IMR-90 (cell line): ENCODE measurements at regions not wholly inside any gene's neighbourhood (a gene's known extent, or its start where the extent isn't known, plus 50 kb on each side); places are given as distances from the start of the nearest gene placed in this dataset.

Source experiments
- ATAC-seq: fragments of 200-7000 bp; cut with Tn5 transposase; 2 replicates; pipeline ENCODE4 v1.9.1; 2020; ENCODE audit warnings: low read depth, mild to moderate bottlenecking, moderate library complexity
- BruUV-seq: library from RNA; stranded (reverse); fragments of 400-500 nt; replicated peaks from 2 replicates; lab custom pipeline; 2021; lab: Mats Ljungman, UMichigan
- CTCF ChIA-PET: fragments of 300-600 bp; formaldehyde crosslinking; extraction: SDS; loops from one replicate; lab custom pipeline; 2021; ENCODE audit warnings: antibody characterized with exemption; lab: Yijun Ruan, JAX
- POLR2A ChIA-PET: fragments of 300-600 bp; sonication (Branson Sonifier 250); formaldehyde crosslinking; loops from one replicate; lab custom pipeline; 2022; ENCODE audit warnings: antibody characterized with exemption; ENCODE audit not compliant: unreplicated experiment; lab: Charles Lee
- DNase-seq: peaks from one replicate; pipeline ENCODE4 v3.0.0; 2013
- H2AFZ ChIP-seq: replicated peaks from 2 replicates; pipeline ENCODE3; 2013; ENCODE audit warnings: low read length, mild to moderate bottlenecking; ENCODE audit not compliant: poor library complexity
- H2AK5ac ChIP-seq: 2 replicates; pipeline ENCODE4 v1.6.1; 2013; ENCODE audit warnings: low read depth, low read length, inconsistent platforms
- H2AK9ac ChIP-seq: replicated peaks from 2 replicates; pipeline ENCODE3; 2013; ENCODE audit warnings: mild to moderate bottlenecking, low read depth, low read length, moderate library complexity; ENCODE audit not compliant: poor library complexity
- H2BK120ac ChIP-seq: 2 replicates; pipeline ENCODE4 v1.6.1; 2013; ENCODE audit warnings: low read depth, low read length, inconsistent platforms
- H2BK15ac ChIP-seq: 3 replicates; pipeline ENCODE4 v1.6.1; 2013; ENCODE audit warnings: low read depth, low read length, inconsistent platforms
- H2BK20ac ChIP-seq: 2 replicates; pipeline ENCODE4 v1.6.1; 2013; ENCODE audit warnings: low read depth, mild to moderate bottlenecking, inconsistent platforms, low read length, moderate library complexity
- H2BK5ac ChIP-seq: 2 replicates; pipeline ENCODE4 v1.6.1; 2013; ENCODE audit warnings: mild to moderate bottlenecking, low read depth, low read length, inconsistent platforms; ENCODE audit not compliant: poor library complexity, severe bottlenecking
- H3K14ac ChIP-seq: replicated peaks from 2 replicates; pipeline ENCODE4 v1.6.1; 2013; ENCODE audit warnings: low read depth, low read length, inconsistent platforms
- H3K18ac ChIP-seq: 2 replicates; pipeline ENCODE4 v1.6.1; 2013; ENCODE audit warnings: low read depth, low read length, control low read depth
- H3K23ac ChIP-seq: 2 replicates; pipeline ENCODE4 v1.6.1; 2013; ENCODE audit warnings: low read depth, low read length, inconsistent platforms
- H3K27ac ChIP-seq: 2 replicates; pipeline ENCODE4 v1.5.1; 2013; ENCODE audit warnings: mild to moderate bottlenecking, control low read depth, low read length; ENCODE audit not compliant: insufficient read depth
- H3K27me3 ChIP-seq: 2 replicates; pipeline ENCODE4 v1.6.1; 2013; ENCODE audit warnings: low read length; ENCODE audit not compliant: control insufficient read depth, insufficient read depth
- H3K36me3 ChIP-seq: 2 replicates; pipeline ENCODE4 v1.6.1; 2013; ENCODE audit warnings: low read length, mixed read lengths; ENCODE audit not compliant: control insufficient read depth, insufficient read depth
- H3K4ac ChIP-seq: 2 replicates; pipeline ENCODE4 v1.6.1; 2013; ENCODE audit warnings: low read depth, low read length, inconsistent platforms
- H3K4me1 ChIP-seq: 2 replicates; pipeline ENCODE4 v1.6.1; 2013; ENCODE audit warnings: low read length, mixed read lengths; ENCODE audit not compliant: control insufficient read depth, insufficient read depth
- H3K4me2 ChIP-seq: 2 replicates; pipeline ENCODE4 v1.6.1; 2013; ENCODE audit warnings: low read depth, mild to moderate bottlenecking, control low read depth, low read length, moderate library complexity
- H3K4me3 ChIP-seq: 2 replicates; pipeline ENCODE4 v1.5.1; 2013; ENCODE audit warnings: low read depth, mild to moderate bottlenecking, control low read depth, low read length, moderate library complexity; ENCODE audit not compliant: insufficient read depth
- H3K56ac ChIP-seq: 2 replicates; pipeline ENCODE4 v1.6.1; 2013; ENCODE audit warnings: low read length, inconsistent platforms; ENCODE audit not compliant: insufficient read depth; ENCODE audit errors: extremely low read depth
- H3K79me1 ChIP-seq, 2 experiments: 2 replicates each; pipeline ENCODE4 v1.6.1; 2013; ENCODE audit warnings: low read length in 2 of 2, inconsistent platforms in 1 of 2, low read depth in 1 of 2
- H3K9ac ChIP-seq: 2 replicates; pipeline ENCODE4 v1.6.1; 2013; ENCODE audit warnings: low read depth, low read length, control low read depth
- H3K9me1 ChIP-seq: 2 replicates; pipeline ENCODE4 v1.6.1; 2013; ENCODE audit warnings: low read length, inconsistent platforms; ENCODE audit not compliant: insufficient read depth
- H3K9me3 ChIP-seq: 2 replicates; pipeline ENCODE4 v1.6.1; 2013; ENCODE audit warnings: low read length; ENCODE audit not compliant: control insufficient read depth, insufficient read depth
- H4K20me1 ChIP-seq: 2 replicates; pipeline ENCODE4 v1.6.1; 2013; ENCODE audit warnings: low read length, inconsistent platforms; ENCODE audit not compliant: insufficient read depth
- H4K5ac ChIP-seq: 2 replicates; pipeline ENCODE4 v1.6.1; 2013; ENCODE audit warnings: mild to moderate bottlenecking, low read depth, low read length, control low read depth
- H4K8ac ChIP-seq, 2 experiments: 2 replicates each; pipeline ENCODE4 v1.6.1; 2013; ENCODE audit warnings: low read depth in 2 of 2, low read length in 2 of 2, control low read depth in 1 of 2, inconsistent platforms in 1 of 2
- H4K91ac ChIP-seq: 2 replicates; pipeline ENCODE4 v1.6.1; 2013; ENCODE audit warnings: low read depth, low read length, inconsistent platforms; ENCODE audit not compliant: insufficient read depth
- CTCF ChIP-seq: conservative IDR thresholded peaks from 2 replicates; pipeline ENCODE4 v1.5.1; 2012; ENCODE audit warnings: mild to moderate bottlenecking, low read depth, low read length, improper control_type of control experiment
- ELK1 ChIP-seq: fragments of 150-350 bp; IDR thresholded peaks from 2 replicates; pipeline ENCODE4 v1.6.1; 2016; ENCODE audit warnings: low read depth, mild to moderate bottlenecking, low read length, moderate library complexity, borderline replicate concordance
- FOS ChIP-seq: fragments of 150-350 bp; IDR thresholded peaks from 2 replicates; pipeline ENCODE4 v1.6.1; 2016; ENCODE audit warnings: low read depth, low read length
- MAFK ChIP-seq: IDR thresholded peaks from 2 replicates; pipeline ENCODE4 v1.6.1; 2012; ENCODE audit warnings: low read depth, low read length, improper control_type of control experiment
- MAZ ChIP-seq: IDR thresholded peaks from 2 replicates; pipeline ENCODE4 v1.6.1; 2012; ENCODE audit warnings: low read depth, mild to moderate bottlenecking, low read length, improper control_type of control experiment, moderate library complexity, borderline replicate concordance
- MXI1 ChIP-seq: IDR thresholded peaks from 2 replicates; pipeline ENCODE4 v1.6.1; 2012; ENCODE audit warnings: low read depth, mild to moderate bottlenecking, low read length, moderate library complexity, borderline replicate concordance
- POLR2A ChIP-seq: IDR thresholded peaks from 2 replicates; pipeline ENCODE4 v1.6.1; 2012; ENCODE audit warnings: mild to moderate bottlenecking, low read depth, low read length
- RCOR1 ChIP-seq: IDR thresholded peaks from 2 replicates; pipeline ENCODE4 v1.6.1; 2012; ENCODE audit warnings: mild to moderate bottlenecking, low read length, improper control_type of control experiment; ENCODE audit not compliant: insufficient replicate concordance
- USF2 ChIP-seq: fragments of 150-350 bp; IDR thresholded peaks from 2 replicates; pipeline ENCODE4 v1.6.1; 2017; ENCODE audit warnings: mild to moderate bottlenecking, antibody characterized with exemption, low read length, low read depth
- WGBS, 2 experiments: methylation state at CpG; one replicate each; pipeline versions ENCODE4 v1.1.5 to v1.1.7; 2013; ENCODE audit warnings: missing lambda C conversion rate in 2 of 2; ENCODE audit not compliant: insufficient read length in 1 of 2; ENCODE audit errors: extremely low coverage in 2 of 2; 5-methylcytosine and 5-hydroxymethylcytosine counted together
- dilution Hi-C: fragments of 300-500 bp; cut with HindIII; formaldehyde crosslinking; loops from one replicate; pipeline ENCODE4 v1.14.3; 2018; ENCODE audit warnings: low sequenced_read_pairs; ENCODE audit not compliant: unreplicated experiment
- in situ Hi-C: fragments of 300-500 bp; cut with MboI; formaldehyde crosslinking; loops from 3 replicates; pipeline ENCODE4 v1.14.3; 2019; ENCODE audit warnings: low sequenced_read_pairs, inconsistent platforms, mixed read lengths
- intact Hi-C: fragments of 100-400 bp; cut with micrococcal nuclease; formaldehyde crosslinking; loops from 2 replicates; pipeline ENCODE4 v1.10.0; 2022

GRCh38 chr10:60461688-60462087 lies 72.0 kb upstream of the ANK3 start:
- Histone ChIP-seq H3K9ac (no peak overlapping the region), H4K91ac (no peak overlapping the region), H2AK5ac (no peak overlapping the region), H2BK120ac (no peak overlapping the region), H3K27me3 (peaks cover 2% of the 10 kb centered on the region; the same call in 1 of the 2 replicates), H3K23ac (no peak overlapping the region), H2BK15ac (no peak overlapping the region), H4K8ac (no peak overlapping the region), H3K4me2 (no peak overlapping the region), H3K4ac (no peak overlapping the region), H4K5ac (no peak overlapping the region), H2AK9ac (no peak overlapping the region), H3K4me3 (no peak overlapping the region), H4K20me1 (no peaks in the 10 kb centered on the region), H3K27ac (no peak overlapping the region), H3K36me3 (no peaks in the 10 kb centered on the region), H2BK5ac (no peak overlapping the region), H3K9me1 (peaks cover 2% of the 10 kb centered on the region; the same call in 1 of the 2 replicates), H3K56ac (no peak overlapping the region), H2BK20ac (no peak overlapping the region), H3K79me1 (no peaks in the 10 kb centered on the region), H3K14ac (no peak overlapping the region), H2AFZ (no peak overlapping the region), H3K4me1 (no peaks in the 10 kb centered on the region), H3K9me3 (no peaks in the 10 kb centered on the region), H3K18ac (no peak overlapping the region)
- ChIA-PET POLR2A (no interaction called here), CTCF (interaction anchor here (0.6 kb wide), 2 partner anchors 19 to 172 kb away, joined by 3 to 4 read pairs; no protein-coding TSS in a partner anchor)
- WGBS, 2 experiments: no CpG with 5 or more reads among the region's 7 CpGs
- ATAC-seq (no peak), DNase-seq (no peak)
- intact Hi-C loops (no loop called here), in situ Hi-C loops (loop anchor here (25.0 kb wide), 1 partner anchor 301 kb away; no protein-coding TSS in a partner anchor), dilution Hi-C loops (no loop called here)
- TF ChIP-seq POLR2A: no peak
- TF ChIP-seq USF2: no peak
- no peak for TF ChIP-seq ELK1
- no peak for TF ChIP-seq MAFK
- no peak for TF ChIP-seq FOS
- TF ChIP-seq CTCF: no peak
- TF ChIP-seq MXI1: no peak
- TF ChIP-seq RCOR1: no peak
- TF ChIP-seq MAZ: no peak
- BruUV-seq: no TSS peak
